Activated CD4-positive, alpha-beta T cell treated with anti-CD3 and anti-CD28 coated beads, Interleukin-2, amount 10 ng/mL, durations not matched to agents 7 days and 5 days (primary cell): ENCODE measurements at regions not wholly inside any gene's neighbourhood (a gene's known extent, or its start where the extent isn't known, plus 50 kb on each side); places are given as distances from the start of the nearest gene placed in this dataset.

Experiments
- CTCF ChIA-PET: fragments of 350-600 bp; sonication (Branson Sonifier 250); formaldehyde crosslinking; loops from one replicate; lab custom pipeline; 2021; ENCODE audit warnings: antibody characterized with exemption; lab: Charles Lee
- POLR2A ChIA-PET: fragments of 350-600 bp; sonication (Branson Sonifier 250); formaldehyde crosslinking; loops from one replicate; lab custom pipeline; 2021; ENCODE audit warnings: antibody characterized with exemption; lab: Charles Lee
- DNase-seq: peaks from one replicate; pipeline ENCODE4 v3.0.0-alpha.2; 2020
- H3K27ac Mint-ChIP-seq: one replicate; pipeline ENCODE4 v1.8.0; 2021; ENCODE audit warnings: mild to moderate bottlenecking, moderate library complexity, mixed read lengths
- H3K27me3 Mint-ChIP-seq: one replicate; pipeline ENCODE4 v1.8.0; 2021; ENCODE audit warnings: mixed read lengths
- H3K36me3 Mint-ChIP-seq: one replicate; pipeline ENCODE4 v1.8.0; 2021; ENCODE audit warnings: low read depth, mixed read lengths
- H3K4me1 Mint-ChIP-seq: one replicate; pipeline ENCODE4 v1.8.0; 2021; ENCODE audit warnings: mixed read lengths
- H3K4me3 Mint-ChIP-seq: one replicate; pipeline ENCODE4 v1.8.0; 2021; ENCODE audit warnings: mild to moderate bottlenecking, moderate library complexity, mixed read lengths
- H3K9me3 Mint-ChIP-seq: one replicate; pipeline ENCODE4 v1.8.0; 2021; ENCODE audit warnings: mixed read lengths

DNA sequence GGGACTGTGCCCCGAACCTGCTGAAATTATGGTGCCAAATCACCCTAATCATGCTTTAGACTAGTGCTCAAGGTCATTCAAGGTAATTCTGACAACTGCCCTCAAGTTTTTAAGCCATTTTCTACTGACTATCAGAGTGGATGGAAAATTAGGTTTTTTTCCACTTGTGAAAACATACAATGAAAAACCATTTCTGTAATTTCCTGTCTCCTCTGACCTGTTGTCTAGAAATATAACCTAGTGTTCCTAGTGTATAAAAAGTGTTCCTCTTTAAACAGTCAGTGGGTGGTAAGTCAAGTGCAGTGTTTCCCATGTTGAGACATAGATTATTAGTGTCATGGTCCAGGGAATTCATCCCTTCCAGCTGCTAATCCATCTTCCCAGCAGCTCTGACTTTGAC is 232.8 kb upstream of the UMPS start:
- no peak for DNase-seq
- CTCF ChIA-PET, result no interaction called here

DNA sequence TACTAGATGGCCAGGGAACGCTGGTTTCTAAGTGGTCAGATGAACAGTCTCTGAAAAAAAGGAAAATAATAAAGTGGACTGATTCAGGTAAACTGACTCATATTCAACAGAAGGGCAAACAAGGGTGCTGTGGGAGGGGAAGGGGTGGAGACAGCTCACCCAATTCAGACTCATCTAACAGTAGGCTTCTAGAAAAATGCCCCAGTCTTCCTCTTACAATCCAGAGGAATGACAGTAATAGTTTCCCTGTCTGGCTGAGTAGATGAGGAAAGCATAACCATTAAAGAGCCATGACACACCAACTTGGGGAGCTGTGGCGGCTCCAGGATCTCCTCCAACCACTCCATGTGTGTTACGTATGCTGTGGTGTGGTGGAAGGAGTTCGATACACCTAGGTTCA is 231.4 kb upstream of the UMPS start:
- CTCF ChIA-PET, result no interaction called here
- H3K36me3 Mint-ChIP-seq, result no peaks in the 10 kb centered on the region

More for the DNA sequence above, 232.8 kb upstream of the UMPS start:
- Mint-ChIP-seq H3K27ac (no peak overlapping the region), H3K9me3 (no peaks in the 10 kb centered on the region), H3K36me3 (no peaks in the 10 kb centered on the region), H3K27me3 (peaks cover 39% of the 10 kb centered on the region), H3K4me1 (peaks cover 3% of the 10 kb centered on the region), H3K4me3 (no peak overlapping the region)
- POLR2A ChIA-PET, result no interaction called here

DNA sequence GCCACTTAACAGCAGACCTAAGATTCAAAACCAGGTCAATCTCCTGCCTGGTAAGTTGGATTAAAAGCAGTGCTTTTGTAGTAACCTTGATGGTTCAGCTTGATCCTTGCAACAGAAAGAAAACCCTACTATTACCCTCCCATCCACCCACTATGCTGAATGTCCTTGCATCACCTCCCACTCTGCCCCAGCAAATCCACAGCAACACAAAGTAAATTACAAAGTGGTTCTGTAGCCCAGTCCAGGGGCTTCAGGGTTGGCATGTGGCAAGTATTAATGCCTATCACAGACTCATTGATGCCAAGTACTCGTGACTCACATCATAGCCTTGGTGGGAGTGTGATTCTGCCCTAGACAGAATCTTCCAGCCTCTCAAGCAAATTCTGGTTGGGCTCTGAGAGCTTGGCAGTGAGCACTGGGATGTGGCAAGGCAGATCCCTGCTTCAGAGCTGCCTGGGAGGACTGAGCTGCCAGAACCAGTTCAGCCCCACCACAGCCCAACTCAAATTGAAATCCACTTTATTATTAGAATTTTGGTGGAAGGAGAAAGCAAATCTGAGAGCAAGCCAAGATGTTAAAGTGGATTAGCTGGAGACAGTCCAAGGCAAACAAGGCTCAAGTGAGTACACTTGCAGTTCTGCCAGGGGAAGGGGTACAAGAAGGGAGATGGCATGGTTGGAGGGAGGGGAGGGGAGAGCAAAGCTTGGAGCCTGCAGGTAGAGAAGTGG is 225.8 kb upstream of the UMPS start:
- ChIA-PET POLR2A (no interaction called here), CTCF (no interaction called here)
- Mint-ChIP-seq H3K27ac (no peak overlapping the region), H3K27me3 (peaks cover 46% of the 10 kb centered on the region), H3K9me3 (no peaks in the 10 kb centered on the region), H3K36me3 (no peaks in the 10 kb centered on the region), H3K4me3 (no peak overlapping the region), H3K4me1 (no peaks in the 10 kb centered on the region)
- no peak for DNase-seq

More for the DNA sequence above, 231.4 kb upstream of the UMPS start:
- Mint-ChIP-seq H3K27ac (no peak overlapping the region), H3K4me1 (no peaks in the 10 kb centered on the region), H3K27me3 (peaks cover 46% of the 10 kb centered on the region), H3K9me3 (no peaks in the 10 kb centered on the region), H3K4me3 (no peak overlapping the region)
- POLR2A ChIA-PET, result no interaction called here
- no peak for DNase-seq

DNA sequence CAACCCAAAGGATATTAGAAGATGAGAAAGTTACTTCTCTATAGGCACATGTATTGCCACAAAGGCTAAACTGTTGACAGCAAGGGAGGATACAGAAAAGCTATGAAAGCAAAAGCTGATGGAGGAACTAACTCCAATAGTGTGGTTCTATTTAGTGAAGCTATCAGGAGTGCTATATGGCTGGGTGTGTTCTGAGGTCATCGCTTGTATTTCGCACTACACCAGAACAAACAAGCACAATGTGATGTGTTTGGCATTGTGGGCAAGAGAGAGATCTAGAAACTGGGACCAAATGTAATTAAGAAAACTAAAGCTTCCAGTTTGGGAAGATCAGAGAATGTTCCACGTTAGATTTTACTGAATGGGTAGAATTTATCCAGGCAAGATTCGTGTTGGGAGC is 220.4 kb upstream of the UMPS start:
- DNase-seq, result no peak
- no peak overlapping the region for H3K27ac Mint-ChIP-seq
- H3K4me3 Mint-ChIP-seq, result no peak overlapping the region
- no peaks in the 10 kb centered on the region for H3K36me3 Mint-ChIP-seq
- ChIA-PET POLR2A (no interaction called here), CTCF (no interaction called here)
- no peaks in the 10 kb centered on the region for H3K9me3 Mint-ChIP-seq
- H3K27me3 Mint-ChIP-seq, result peaks cover 49% of the 10 kb centered on the region
- H3K4me1 Mint-ChIP-seq, result no peaks in the 10 kb centered on the region

DNA sequence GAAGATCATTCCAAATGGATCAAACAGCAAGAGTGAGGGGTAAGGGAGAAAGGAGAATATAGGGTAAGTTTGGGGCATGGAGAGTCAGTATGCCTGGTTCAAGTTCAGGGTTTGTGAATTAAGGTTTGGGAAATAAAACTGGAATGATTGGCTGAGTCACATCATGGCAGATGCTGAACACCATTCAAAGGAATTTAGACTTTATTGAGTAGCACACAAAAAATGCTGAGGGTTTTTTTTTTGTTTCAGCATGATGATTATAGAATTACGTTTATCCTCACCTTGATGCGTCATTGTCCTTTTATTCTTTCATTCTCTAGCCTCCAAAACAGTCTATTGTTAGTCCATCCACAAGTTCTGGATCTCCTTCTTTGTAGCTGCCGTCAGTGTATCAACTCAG is 220.0 kb upstream of the UMPS start:
- Mint-ChIP-seq H3K27ac (no peak overlapping the region), H3K4me3 (no peak overlapping the region), H3K27me3 (peaks cover 46% of the 10 kb centered on the region), H3K9me3 (no peaks in the 10 kb centered on the region), H3K4me1 (no peaks in the 10 kb centered on the region), H3K36me3 (no peaks in the 10 kb centered on the region)
- ChIA-PET CTCF (no interaction called here), POLR2A (no interaction called here)
- DNase-seq, result no peak

DNA sequence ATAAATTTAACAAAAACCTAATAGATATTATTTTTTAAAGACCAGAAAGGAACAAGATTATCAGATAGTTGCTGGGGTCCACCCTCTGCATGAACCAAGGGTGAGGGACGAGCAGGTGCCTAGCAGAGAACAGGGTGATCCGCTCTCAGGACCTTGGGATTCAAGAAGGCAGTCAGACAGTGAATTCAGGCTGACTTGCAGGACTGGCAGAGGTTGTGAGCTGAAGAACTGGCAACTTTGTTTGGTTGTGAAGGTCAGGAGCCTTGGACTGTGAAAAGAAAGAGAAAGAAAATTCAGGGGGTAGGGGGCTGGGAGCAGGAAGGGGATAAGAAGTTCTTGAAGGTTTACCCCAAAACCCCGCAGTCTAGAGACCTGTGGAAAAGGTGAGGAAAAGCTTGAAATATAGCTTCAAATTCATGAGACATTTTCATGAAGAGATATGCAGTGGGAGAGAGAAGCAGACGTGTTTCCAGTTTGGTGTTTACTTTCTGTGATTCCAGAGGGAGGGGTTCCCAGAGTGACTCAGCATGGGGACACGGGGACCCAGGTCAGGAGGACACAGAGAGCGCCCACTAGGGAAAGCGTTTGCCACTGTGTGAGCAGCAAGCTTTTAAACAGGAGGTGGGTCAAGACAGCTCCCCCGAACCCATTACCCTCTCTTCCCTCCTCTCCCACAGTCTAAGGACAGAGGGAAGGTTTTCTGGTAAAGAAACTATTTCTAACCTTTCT is 217.2 kb upstream of the UMPS start:
- H3K4me1 Mint-ChIP-seq, result no peaks in the 10 kb centered on the region
- H3K27ac Mint-ChIP-seq, result no peak overlapping the region
- H3K9me3 Mint-ChIP-seq, result no peaks in the 10 kb centered on the region
- no peak for DNase-seq
- H3K36me3 Mint-ChIP-seq, result no peaks in the 10 kb centered on the region
- CTCF ChIA-PET, result no interaction called here
- peaks cover 46% of the 10 kb centered on the region for H3K27me3 Mint-ChIP-seq
- POLR2A ChIA-PET, result interaction anchor here (0.6 kb wide), 1 partner anchor 9 kb away, joined by 3 read pairs; no protein-coding TSS in a partner anchor
- no peak overlapping the region for H3K4me3 Mint-ChIP-seq

DNA sequence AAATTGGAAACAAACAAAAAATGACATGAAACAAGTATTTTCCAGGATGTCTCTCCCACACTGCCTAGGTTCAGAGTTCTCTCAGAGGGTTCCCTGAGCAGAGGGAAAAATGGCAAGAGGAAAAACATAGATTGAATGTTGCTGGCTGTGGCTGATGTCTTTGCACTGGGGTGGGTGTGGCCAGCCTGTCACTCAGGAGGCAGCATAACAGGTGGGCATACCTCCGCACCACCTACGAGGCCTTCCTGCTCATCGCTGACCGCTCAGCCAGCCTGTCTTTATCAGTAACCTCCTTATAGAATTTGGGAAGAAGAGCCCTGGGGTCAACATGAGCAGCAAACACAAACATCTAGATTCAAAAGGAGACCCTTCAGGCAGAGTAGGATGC is 216.6 kb upstream of the UMPS start:
- ChIA-PET POLR2A (no interaction called here), CTCF (no interaction called here)
- Mint-ChIP-seq H3K9me3 (no peaks in the 10 kb centered on the region), H3K27ac (no peak overlapping the region), H3K36me3 (no peaks in the 10 kb centered on the region), H3K27me3 (peaks cover 46% of the 10 kb centered on the region), H3K4me3 (no peak overlapping the region), H3K4me1 (no peaks in the 10 kb centered on the region)
- no peak for DNase-seq

DNA sequence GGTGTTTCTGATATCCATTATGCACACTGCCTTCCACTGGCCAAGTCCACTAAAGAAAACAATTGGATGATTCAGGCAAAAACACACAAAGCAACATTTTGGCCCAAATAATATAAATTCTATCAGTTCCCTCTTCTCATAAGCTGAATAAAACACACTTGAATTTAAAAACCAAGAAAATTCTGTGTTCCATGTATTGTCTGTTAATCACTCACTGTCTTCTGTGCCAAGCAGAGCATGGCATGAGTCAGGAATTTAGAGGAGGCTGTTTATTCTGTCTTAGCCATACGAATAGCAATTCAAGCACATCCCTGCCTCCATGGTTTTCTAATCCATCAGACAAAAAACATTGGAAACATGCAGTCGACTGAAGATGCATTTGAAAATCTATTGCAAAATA is 215.6 kb upstream of the UMPS start:
- CTCF ChIA-PET, result interaction anchor here (0.6 kb wide), 1 partner anchor 377 kb away, joined by 4 read pairs; no protein-coding TSS in a partner anchor

DNA sequence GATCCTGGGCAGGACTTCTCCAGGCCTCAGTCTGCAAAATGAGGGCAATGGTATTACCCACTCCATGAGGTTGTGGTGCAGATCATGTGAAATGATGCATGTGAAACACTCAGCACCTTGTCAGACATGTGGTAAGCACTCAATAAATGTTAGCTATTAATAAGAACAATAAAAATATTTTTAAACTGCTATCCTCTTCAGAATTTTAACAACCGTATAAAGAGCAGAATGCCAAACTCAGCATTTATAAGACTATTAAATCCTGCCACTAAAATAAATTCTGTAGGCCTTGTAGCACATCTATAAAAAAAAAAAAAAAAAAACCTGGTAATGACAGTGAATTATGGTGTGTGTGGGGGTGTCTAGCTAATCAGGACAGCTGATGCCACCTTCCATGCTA is 213.9 kb upstream of the UMPS start:
- Mint-ChIP-seq H3K27me3 (peaks cover 29% of the 10 kb centered on the region), H3K9me3 (no peaks in the 10 kb centered on the region), H3K4me3 (no peak overlapping the region), H3K36me3 (no peaks in the 10 kb centered on the region), H3K4me1 (no peaks in the 10 kb centered on the region), H3K27ac (no peak overlapping the region)
- ChIA-PET POLR2A (no interaction called here), CTCF (interaction anchor here (0.6 kb wide), 1 partner anchor 410 kb away, joined by 5 read pairs; no protein-coding TSS in a partner anchor)
- no peak for DNase-seq

More for the DNA sequence above, 215.6 kb upstream of the UMPS start:
- POLR2A ChIA-PET, result no interaction called here
- peaks cover 44% of the 10 kb centered on the region for H3K27me3 Mint-ChIP-seq
- no peak for DNase-seq
- H3K9me3 Mint-ChIP-seq, result no peaks in the 10 kb centered on the region
- H3K27ac Mint-ChIP-seq, result no peak overlapping the region
- no peaks in the 10 kb centered on the region for H3K36me3 Mint-ChIP-seq
- H3K4me3 Mint-ChIP-seq, result no peak overlapping the region
- H3K4me1 Mint-ChIP-seq, result no peaks in the 10 kb centered on the region

DNA sequence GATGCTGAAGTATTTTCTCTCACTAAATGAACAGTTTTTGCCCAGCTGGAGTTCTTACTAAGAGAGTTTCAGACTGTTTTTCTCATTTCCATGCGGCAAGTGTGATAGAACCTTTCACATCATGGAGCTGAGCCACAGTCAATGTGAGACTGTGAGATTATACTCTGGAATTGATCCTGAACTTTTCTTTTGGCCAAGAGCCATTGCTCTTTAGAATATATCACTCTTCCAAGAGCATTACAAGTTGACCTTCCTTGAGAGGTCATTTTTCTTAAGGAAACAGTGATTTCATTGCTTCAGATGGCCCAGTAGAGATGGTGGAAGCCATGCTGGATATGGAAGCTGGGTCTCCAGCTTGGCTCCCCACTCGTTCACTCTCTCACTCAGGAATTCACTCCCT is 212.9 kb upstream of the UMPS start:
- H3K27me3 Mint-ChIP-seq, result peaks cover 22% of the 10 kb centered on the region
- no peak for DNase-seq
- POLR2A ChIA-PET, result no interaction called here

DNA sequence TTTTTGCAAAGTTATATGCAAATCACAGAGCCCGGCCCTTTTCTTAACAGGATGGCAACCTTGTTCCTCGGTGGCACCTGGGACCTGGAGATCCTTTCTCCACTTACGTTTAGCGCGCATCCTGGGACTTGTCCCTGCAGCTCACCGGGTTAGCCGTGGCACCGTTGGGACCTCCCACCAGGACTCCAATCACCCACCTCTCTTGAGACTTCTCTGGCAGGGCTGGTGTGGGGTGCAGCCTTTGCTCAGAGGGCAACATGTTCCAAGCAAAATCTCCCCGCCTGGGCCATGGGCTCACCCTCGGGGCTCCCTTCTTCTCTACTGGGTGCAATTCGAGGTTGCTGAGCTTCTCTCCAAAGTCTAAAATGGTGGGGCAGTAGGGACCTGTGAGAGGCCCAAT is 211.9 kb upstream of the UMPS start:
- Mint-ChIP-seq H3K9me3 (no peaks in the 10 kb centered on the region), H3K36me3 (no peaks in the 10 kb centered on the region), H3K27ac (no peak overlapping the region), H3K27me3 (peaks cover 24% of the 10 kb centered on the region), H3K4me1 (no peaks in the 10 kb centered on the region), H3K4me3 (no peak overlapping the region)
- POLR2A ChIA-PET, result no interaction called here
- DNase-seq, result no peak
- CTCF ChIA-PET, result interaction anchor here (0.6 kb wide), 1 partner anchor 373 kb away, joined by 3 read pairs; no protein-coding TSS in a partner anchor

More for the DNA sequence above, 212.9 kb upstream of the UMPS start:
- Mint-ChIP-seq H3K36me3 (no peaks in the 10 kb centered on the region), H3K27ac (no peak overlapping the region), H3K4me1 (no peaks in the 10 kb centered on the region), H3K4me3 (no peak overlapping the region), H3K9me3 (no peaks in the 10 kb centered on the region)
- CTCF ChIA-PET, result no interaction called here

DNA sequence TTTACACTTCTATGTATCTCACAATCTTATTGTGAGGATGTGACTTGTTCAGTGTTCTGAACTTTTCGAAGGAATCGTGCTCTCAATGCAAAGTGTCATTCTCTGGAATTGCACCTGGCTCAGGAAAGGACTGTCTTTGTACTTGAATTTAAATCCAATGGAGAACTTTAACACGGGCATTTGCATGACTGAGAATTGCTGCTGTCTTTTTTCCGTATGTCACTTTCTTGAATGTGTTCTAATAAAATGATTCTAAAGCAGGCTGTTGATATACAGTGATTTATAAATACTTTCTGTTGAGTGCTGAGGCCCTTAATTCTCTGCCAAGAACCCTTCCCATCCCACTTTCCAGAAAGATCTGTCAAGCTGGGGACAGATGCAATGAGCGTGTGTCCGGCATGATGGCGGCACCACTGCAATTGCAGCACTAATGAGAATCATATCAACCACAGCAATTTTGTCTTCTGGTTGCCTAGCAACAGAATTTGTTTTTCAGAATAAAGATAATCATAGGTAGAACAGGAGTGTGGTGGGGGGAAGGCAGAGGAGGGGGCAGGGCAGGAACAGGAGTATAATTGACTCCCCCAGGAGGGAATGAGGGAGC is 210.6 kb upstream of the UMPS start:
- Mint-ChIP-seq H3K4me3 (no peak overlapping the region), H3K27ac (no peak overlapping the region), H3K9me3 (no peaks in the 10 kb centered on the region), H3K27me3 (peaks cover 20% of the 10 kb centered on the region), H3K36me3 (no peaks in the 10 kb centered on the region), H3K4me1 (no peaks in the 10 kb centered on the region)
- DNase-seq, result no peak
- POLR2A ChIA-PET, result no interaction called here
- CTCF ChIA-PET, result no interaction called here

DNA sequence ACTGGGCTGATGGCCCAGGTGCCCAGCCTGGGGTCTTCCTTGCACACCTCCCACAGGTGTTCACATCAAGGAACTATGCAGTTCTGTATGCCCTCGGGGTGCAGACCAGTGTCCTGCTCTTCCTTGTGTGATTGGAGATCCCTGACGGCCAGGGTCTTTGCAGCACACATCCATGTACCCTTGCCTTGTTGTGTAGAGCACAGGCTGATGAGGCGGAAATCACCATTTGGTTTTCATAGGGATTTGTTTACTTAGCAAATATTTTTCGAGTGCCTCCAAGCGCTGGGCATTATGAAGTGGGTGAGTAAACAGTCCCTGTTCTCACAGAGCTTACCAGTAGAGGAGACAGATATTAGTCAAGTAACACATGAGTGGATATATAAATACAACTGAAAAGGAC is 209.3 kb upstream of the UMPS start:
- no peak overlapping the region for H3K4me3 Mint-ChIP-seq
- no peak overlapping the region for H3K27ac Mint-ChIP-seq
- POLR2A ChIA-PET, result no interaction called here
- H3K27me3 Mint-ChIP-seq, result peaks cover 17% of the 10 kb centered on the region
- H3K4me1 Mint-ChIP-seq, result no peaks in the 10 kb centered on the region
- CTCF ChIA-PET, result no interaction called here
- no peak for DNase-seq
- no peaks in the 10 kb centered on the region for H3K9me3 Mint-ChIP-seq
- H3K36me3 Mint-ChIP-seq, result no peaks in the 10 kb centered on the region
